A673 (cell line): ENCODE measurements at regions not wholly inside any gene's neighbourhood (a gene's known extent, or its start where the extent isn't known, plus 50 kb on each side); places are given as distances from the start of the nearest gene placed in this dataset.

Experiments
- BruUV-seq: library from RNA; stranded (reverse); fragments of 400-500 nt; replicated peaks from 2 replicates; lab custom pipeline; 2021; lab: Mats Ljungman, UMichigan
- CTCF ChIA-PET: fragments of 300-600 bp; sonication (Branson Sonifier 250); formaldehyde crosslinking; loops from one replicate; lab custom pipeline; 2022; ENCODE audit warnings: antibody characterized with exemption; lab: Charles Lee
- POLR2A ChIA-PET: fragments of 300-600 bp; sonication (Branson Sonifier 250); formaldehyde crosslinking; loops from one replicate; lab custom pipeline; 2022; ENCODE audit warnings: antibody characterized with exemption; ENCODE audit not compliant: low non-redundant PET; lab: Charles Lee
- DNase-seq: peaks from one replicate; pipeline ENCODE4 v3.0.0-alpha.2; 2015; ENCODE audit warnings: low spot score
- H3K27ac ChIP-seq: fragments of 200-600 bp; sonication (generic); 2 replicates; pipeline ENCODE4 v1.5.1; 2016; ENCODE audit warnings: mixed run types, low read depth, mild to moderate bottlenecking, mixed read lengths, antibody characterized with exemption, low read length; ENCODE audit not compliant: poor library complexity, severe bottlenecking
- H3K27me3 ChIP-seq: fragments of 200-600 bp; sonication (generic); replicated peaks from 2 replicates; pipeline ENCODE4 v1.6.1; 2017; ENCODE audit warnings: mixed run types, low read depth, mild to moderate bottlenecking, mixed read lengths, antibody characterized with exemption, low read length; ENCODE audit not compliant: insufficient read depth, poor library complexity
- H3K36me3 ChIP-seq: fragments of 200-600 bp; sonication (generic); 2 replicates; pipeline ENCODE4 v1.6.1; 2016; ENCODE audit warnings: mixed run types, mild to moderate bottlenecking, mixed read lengths, antibody characterized with exemption, low read length; ENCODE audit not compliant: insufficient read depth, poor library complexity, severe bottlenecking
- H3K4me1 ChIP-seq: fragments of 200-600 bp; sonication (generic); 2 replicates; pipeline ENCODE4 v1.6.1; 2017; ENCODE audit warnings: mixed run types, mild to moderate bottlenecking, mixed read lengths, antibody characterized with exemption, low read length; ENCODE audit not compliant: insufficient read depth, poor library complexity, severe bottlenecking
- H3K4me3 ChIP-seq: fragments of 200-600 bp; sonication (generic); 2 replicates; pipeline ENCODE4 v1.5.1; 2016; ENCODE audit warnings: low read depth, mixed run types, mild to moderate bottlenecking, mixed read lengths, low read length; ENCODE audit not compliant: poor library complexity, severe bottlenecking
- H3K9me3 ChIP-seq: fragments of 200-600 bp; sonication (generic); 2 replicates; pipeline ENCODE4 v1.6.1; 2016; ENCODE audit warnings: mixed run types, low read depth, mild to moderate bottlenecking, mixed read lengths, antibody characterized with exemption, low read length; ENCODE audit not compliant: poor library complexity, severe bottlenecking
- CTCF ChIP-seq: fragments of 300-800, 200-600 bp; sonication (generic); conservative IDR thresholded peaks from 2 replicates; pipeline ENCODE4 v1.5.1; 2017; ENCODE audit warnings: low read depth, mild to moderate bottlenecking, antibody characterized with exemption, low read length, moderate library complexity, mixed read lengths
- EZH2 ChIP-seq: fragments of 200-600 bp; sonication (generic); IDR thresholded peaks from 2 replicates; pipeline ENCODE4 v1.6.1; 2017; ENCODE audit warnings: borderline replicate concordance, low read depth, mild to moderate bottlenecking, mixed read lengths, antibody characterized with exemption, low read length; ENCODE audit not compliant: poor library complexity, severe bottlenecking
- intact Hi-C: fragments of 100-400 bp; cut with micrococcal nuclease; formaldehyde crosslinking; loops from one replicate; pipeline ENCODE4 v1.10.0; 2022; ENCODE audit not compliant: unreplicated experiment

GRCh38 chr20:60693496-60694133 is 558.4 kb upstream of the CDH4 start:
- intact Hi-C loops, result no loop called here
- H3K27me3 ChIP-seq, result peaks cover 3% of the 10 kb centered on the region
- BruUV-seq, result no TSS peak
- CTCF ChIA-PET, result no interaction called here
- POLR2A ChIA-PET, result no interaction called here
- no peaks in the 10 kb centered on the region for H3K9me3 ChIP-seq
- H3K36me3 ChIP-seq, result no peaks in the 10 kb centered on the region
- TF ChIP-seq CTCF (no peak), EZH2 (no peak)
- DNase-seq, result no peak
- no peaks in the 10 kb centered on the region for H3K4me1 ChIP-seq
- no peak overlapping the region for H3K27ac ChIP-seq
- H3K4me3 ChIP-seq, result no peak overlapping the region

GRCh38 chr20:60694763-60695162 is 557.3 kb upstream of the CDH4 start:
- no peak for TF ChIP-seq EZH2
- TF ChIP-seq CTCF, result no peak
- Histone ChIP-seq H3K9me3 (no peaks in the 10 kb centered on the region), H3K27ac (no peak overlapping the region), H3K4me1 (no peaks in the 10 kb centered on the region), H3K4me3 (no peak overlapping the region), H3K36me3 (no peaks in the 10 kb centered on the region), H3K27me3 (no peaks in the 10 kb centered on the region)
- DNase-seq, result no peak
- BruUV-seq, result no TSS peak
- ChIA-PET CTCF (no interaction called here), POLR2A (no interaction called here)
- intact Hi-C loops, result no loop called here

DNA sequence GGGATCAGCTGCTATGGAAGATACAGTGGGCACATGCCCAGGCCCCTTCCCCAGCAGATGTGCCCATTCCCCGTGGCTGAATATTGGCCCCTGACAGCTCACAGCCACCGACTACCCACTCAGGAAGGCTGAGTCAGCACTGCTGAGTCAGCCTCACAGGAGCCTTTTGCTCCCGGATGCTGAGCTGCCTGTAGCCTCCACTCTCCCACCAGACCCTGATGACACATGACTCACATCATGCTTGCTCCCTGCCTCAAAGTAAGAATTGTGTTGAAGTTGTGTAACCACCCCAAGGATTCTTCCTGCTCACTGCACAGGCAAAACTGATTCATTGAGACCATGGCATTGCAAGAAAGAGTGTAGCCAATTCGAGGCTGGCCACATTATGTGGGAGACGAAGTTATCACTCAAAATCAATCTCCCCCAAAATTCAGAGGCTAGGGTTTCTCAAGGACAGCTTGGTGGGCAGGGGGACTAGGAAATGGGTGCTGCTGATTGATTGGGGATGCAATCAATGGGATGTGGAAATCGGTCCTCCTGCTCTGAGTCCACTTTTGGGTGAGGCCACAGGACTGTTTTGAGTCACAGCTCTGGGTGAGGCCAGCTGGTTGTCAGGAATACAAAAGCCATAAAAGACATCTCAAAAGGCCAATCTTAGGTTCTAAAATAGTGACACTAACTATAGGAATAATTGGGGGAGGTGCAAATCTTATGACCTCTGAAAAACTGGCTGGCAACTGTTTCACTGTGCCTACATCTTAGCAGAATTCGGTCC is 556.6 kb upstream of the CDH4 start:
- CTCF ChIA-PET, result no interaction called here
- intact Hi-C loops, result no loop called here

More for the DNA sequence above, 556.6 kb upstream of the CDH4 start:
- no peaks in the 10 kb centered on the region for H3K27me3 ChIP-seq
- POLR2A ChIA-PET, result no interaction called here
- H3K36me3 ChIP-seq, result no peaks in the 10 kb centered on the region
- H3K27ac ChIP-seq, result no peak overlapping the region
- no peak overlapping the region for H3K4me3 ChIP-seq
- no peaks in the 10 kb centered on the region for H3K4me1 ChIP-seq
- no TSS peak for BruUV-seq
- TF ChIP-seq CTCF (no peak), EZH2 (no peak)
- no peak for DNase-seq
- H3K9me3 ChIP-seq, result no peaks in the 10 kb centered on the region
